Gastrocnemius medialis (tissue), 4 donors: ENCODE measurements at regions not wholly inside any gene's neighbourhood (a gene's known extent, or its start where the extent isn't known, plus 50 kb on each side); places are given as distances from the start of the nearest gene placed in this dataset.

Source experiments
- ATAC-seq, 2 donors: fragments of 150-250 bp; one replicate each; pipeline ENCODE4 v1.9.1; 2016
- DNase-seq, 2 donors: peaks; one replicate each; pipeline ENCODE4 v3.0.0-alpha.2; 2019
- H3K27ac ChIP-seq, 4 donors: fragments of 200-600 bp; sonication (generic); 1 replicate in 1 of 4; 2 replicates in 3 of 4; pipeline ENCODE4 v1.5.1; 2016 to 2018; ENCODE audit warnings: mild to moderate bottlenecking in 2 of 4, moderate library complexity in 1 of 4
- H3K27me3 ChIP-seq, 3 donors: fragments of 200-600 bp; sonication (generic) in 2 of 3; 1 replicate in 1 of 3; 2 replicates in 2 of 3; pipeline versions ENCODE4 v1.5.1 to v1.6.0; 2016 to 2019; ENCODE audit warnings: mild to moderate bottlenecking in 1 of 3, moderate library complexity in 1 of 3
- H3K36me3 ChIP-seq, 2 donors: fragments of 200-600 bp; sonication (generic) in 1 of 2; one replicate each; pipeline ENCODE4 v1.5.1; 2017 to 2018
- H3K4me1 ChIP-seq, 2 donors: fragments of 200-600 bp; sonication (generic) in 1 of 2; one replicate each; pipeline ENCODE4 v1.5.1; 2016 to 2017; ENCODE audit warnings: mild to moderate bottlenecking in 2 of 2
- H3K4me3 ChIP-seq, 4 donors: fragments of 200-600 bp; sonication (generic) in 3 of 4; 1 replicate in 1 of 4; 2 replicates in 3 of 4; pipeline ENCODE4 v1.5.1; 2016 to 2019; ENCODE audit warnings: mild to moderate bottlenecking in 2 of 4
- H3K9me3 ChIP-seq, 3 donors: fragments of 200-600 bp; sonication (generic) in 2 of 3; 1 replicate in 1 of 3; 2 replicates in 2 of 3; pipeline ENCODE4 v1.5.1; 2016 to 2019
- POLR2A ChIP-seq, 2 donors: fragments of 450-650 bp; IDR thresholded peaks; one replicate each; pipeline ENCODE4 v1.6.1; 2017; ENCODE audit warnings: antibody characterized with exemption in 2 of 2, mild to moderate bottlenecking in 2 of 2, moderate library complexity in 2 of 2
- in situ Hi-C, 4 donors: fragments of 200-750 bp; cut with MboI; loops; one replicate each; pipeline versions ENCODE4 v1.15.0 to v1.8.0; 2017; ENCODE audit warnings: low sequenced_read_pairs in 4 of 4
- intact Hi-C: fragments of 100-400 bp; cut with DNase I; formaldehyde crosslinking; loops from one replicate; pipeline ENCODE4 v1.15.1; 2023; ENCODE audit warnings: low total_unique reads
- TF ChIP-seq, protein P1 (sequence below), 5 experiments: fragments of 450-650 bp in 3 of 5; fragments of 200-600 bp in 2 of 5; sonication (generic) in 2 of 5; IDR thresholded peaks in 4 of 5; conservative IDR thresholded peaks in 1 of 5; 1 replicate in 4 of 5; 2 replicates in 1 of 5; pipeline ENCODE4 v1.5.1; 2016 to 2019; ENCODE audit warnings: antibody characterized with exemption in 5 of 5, mild to moderate bottlenecking in 3 of 5, moderate library complexity in 3 of 5

DNA sequence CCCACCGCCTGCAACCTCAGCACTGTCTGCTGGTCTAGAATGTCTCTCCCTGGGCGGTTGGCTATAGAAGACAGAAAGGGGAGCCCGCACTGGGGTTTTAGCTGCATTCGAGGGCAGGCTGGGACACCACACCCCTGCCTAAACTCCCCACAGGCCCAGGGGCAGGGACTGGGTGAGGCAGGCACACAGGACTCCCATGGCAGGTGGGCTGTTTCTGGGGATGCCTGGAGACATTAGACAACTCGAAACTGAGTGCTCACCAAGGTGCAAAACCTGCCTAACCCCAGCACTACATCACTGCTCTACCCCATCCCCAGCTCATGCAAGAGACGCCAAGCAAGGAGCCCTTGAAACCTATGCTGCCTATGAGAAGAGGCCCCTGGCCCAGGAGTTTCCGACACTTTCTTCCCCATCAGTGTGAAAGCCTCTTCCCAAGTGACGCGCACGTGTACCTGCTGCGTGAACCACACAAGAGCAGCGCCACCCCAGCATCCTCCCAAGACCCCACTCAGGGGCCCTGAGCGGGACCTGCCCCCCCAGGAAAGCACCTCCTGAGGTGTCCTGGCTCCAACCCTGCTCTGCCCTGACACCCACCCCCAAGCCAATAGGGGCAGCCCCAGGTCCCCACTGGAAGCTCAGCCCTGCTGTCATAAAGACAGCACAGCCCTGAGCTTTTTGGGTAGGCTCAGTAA, 121.2 kb downstream of the TUBA3C start:
- in situ Hi-C loops = no loop called here
- Histone ChIP-seq H3K4me1 (no peaks in the 10 kb centered on the region), H3K9me3 (no peaks in the 10 kb centered on the region), H3K4me3 (no peak overlapping the region), H3K27ac (no peak overlapping the region), H3K36me3 (no peaks in the 10 kb centered on the region), H3K27me3 (no peaks in the 10 kb centered on the region)
- TF ChIP-seq, protein P1, sequence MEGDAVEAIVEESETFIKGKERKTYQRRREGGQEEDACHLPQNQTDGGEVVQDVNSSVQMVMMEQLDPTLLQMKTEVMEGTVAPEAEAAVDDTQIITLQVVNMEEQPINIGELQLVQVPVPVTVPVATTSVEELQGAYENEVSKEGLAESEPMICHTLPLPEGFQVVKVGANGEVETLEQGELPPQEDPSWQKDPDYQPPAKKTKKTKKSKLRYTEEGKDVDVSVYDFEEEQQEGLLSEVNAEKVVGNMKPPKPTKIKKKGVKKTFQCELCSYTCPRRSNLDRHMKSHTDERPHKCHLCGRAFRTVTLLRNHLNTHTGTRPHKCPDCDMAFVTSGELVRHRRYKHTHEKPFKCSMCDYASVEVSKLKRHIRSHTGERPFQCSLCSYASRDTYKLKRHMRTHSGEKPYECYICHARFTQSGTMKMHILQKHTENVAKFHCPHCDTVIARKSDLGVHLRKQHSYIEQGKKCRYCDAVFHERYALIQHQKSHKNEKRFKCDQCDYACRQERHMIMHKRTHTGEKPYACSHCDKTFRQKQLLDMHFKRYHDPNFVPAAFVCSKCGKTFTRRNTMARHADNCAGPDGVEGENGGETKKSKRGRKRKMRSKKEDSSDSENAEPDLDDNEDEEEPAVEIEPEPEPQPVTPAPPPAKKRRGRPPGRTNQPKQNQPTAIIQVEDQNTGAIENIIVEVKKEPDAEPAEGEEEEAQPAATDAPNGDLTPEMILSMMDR (IDR thresholded peaks at IDR 0.05 in 4 of 5, conservative IDR thresholded peaks at IDR 0.05 in 1 of 5) = no peak
- TF ChIP-seq POLR2A (IDR thresholded peaks at IDR 0.05) = no peak
- intact Hi-C loops = no loop called here
- no peak for ATAC-seq
- DNase-seq = no peak

DNA sequence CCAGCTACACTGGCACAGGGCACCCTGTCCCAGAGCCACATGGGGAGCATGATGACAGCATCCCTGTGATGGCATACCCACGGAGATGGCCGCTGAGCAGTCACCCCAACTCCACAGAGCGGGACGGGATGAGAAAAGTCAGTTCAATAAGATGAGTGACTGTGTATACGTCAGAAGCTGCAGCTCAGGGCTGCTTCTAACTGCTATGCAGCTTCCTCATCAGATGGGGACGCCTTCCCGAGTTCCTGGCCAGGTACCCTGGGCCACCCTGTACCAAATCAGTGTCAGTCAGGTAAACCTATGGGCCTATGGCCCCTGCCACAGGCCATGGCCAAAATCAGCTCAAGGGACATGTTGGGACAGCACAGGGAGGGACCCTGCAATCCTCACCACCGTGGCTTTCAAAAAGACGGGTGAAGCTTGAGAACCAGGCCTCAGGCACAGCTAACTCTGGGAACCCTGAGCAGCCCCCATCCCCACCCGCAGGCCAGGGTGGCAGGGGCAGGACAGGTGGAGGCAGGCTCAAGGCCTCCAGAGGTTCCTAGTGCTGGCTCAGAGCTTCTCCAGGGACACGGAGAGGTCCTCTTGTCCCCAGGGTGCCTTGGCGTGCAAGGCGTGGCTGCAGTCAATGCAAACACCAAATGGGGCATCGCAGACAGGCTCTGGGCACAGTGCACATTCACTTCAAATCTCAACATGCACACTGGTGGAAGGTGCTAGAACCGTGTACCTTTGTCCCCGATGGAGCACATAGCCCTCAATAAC, 122.4 kb downstream of the TUBA3C start:
- no peaks in the 10 kb centered on the region for H3K36me3 ChIP-seq
- no peaks in the 10 kb centered on the region for H3K9me3 ChIP-seq
- no peak overlapping the region for H3K27ac ChIP-seq
- intact Hi-C loops (no loop called here), in situ Hi-C loops (no loop called here)
- no peak for DNase-seq
- H3K4me3 ChIP-seq = no peak overlapping the region
- H3K4me1 ChIP-seq = no peaks in the 10 kb centered on the region
- no peaks in the 10 kb centered on the region for H3K27me3 ChIP-seq
- no peak for ATAC-seq
- TF ChIP-seq, protein P1 (IDR thresholded peaks at IDR 0.05 in 4 of 5, conservative IDR thresholded peaks at IDR 0.05 in 1 of 5) = no peak
- TF ChIP-seq POLR2A (IDR thresholded peaks at IDR 0.05) = no peak

DNA sequence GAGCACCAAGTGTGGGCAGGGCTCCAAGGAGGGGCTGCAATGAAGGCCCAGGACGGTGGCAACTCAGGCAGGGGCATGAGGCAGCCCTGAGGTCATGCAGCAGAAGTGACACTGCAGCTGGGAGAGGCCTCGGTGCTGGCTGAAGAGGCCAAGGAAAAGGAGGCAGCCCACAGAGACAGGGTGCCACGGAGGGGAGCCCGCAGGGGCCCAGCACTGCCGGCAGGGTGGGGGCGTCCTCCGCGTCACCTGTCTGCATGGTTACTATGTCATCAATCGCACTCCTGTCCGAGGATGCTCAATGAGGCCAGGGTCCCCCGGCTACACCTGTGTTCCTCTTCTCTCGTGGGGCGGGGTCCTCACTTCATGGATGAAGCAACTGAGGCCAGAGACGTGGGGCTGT, 123.1 kb downstream of the TUBA3C start:
- Histone ChIP-seq H3K36me3 (no peaks in the 10 kb centered on the region), H3K9me3 (no peaks in the 10 kb centered on the region), H3K4me1 (no peaks in the 10 kb centered on the region), H3K4me3 (no peak overlapping the region), H3K27me3 (no peaks in the 10 kb centered on the region), H3K27ac (no peak overlapping the region)
- DNase-seq (no peak), ATAC-seq (no peak)
- TF ChIP-seq POLR2A (IDR thresholded peaks at IDR 0.05) = no peak
- intact Hi-C loops (no loop called here), in situ Hi-C loops (no loop called here)

DNA sequence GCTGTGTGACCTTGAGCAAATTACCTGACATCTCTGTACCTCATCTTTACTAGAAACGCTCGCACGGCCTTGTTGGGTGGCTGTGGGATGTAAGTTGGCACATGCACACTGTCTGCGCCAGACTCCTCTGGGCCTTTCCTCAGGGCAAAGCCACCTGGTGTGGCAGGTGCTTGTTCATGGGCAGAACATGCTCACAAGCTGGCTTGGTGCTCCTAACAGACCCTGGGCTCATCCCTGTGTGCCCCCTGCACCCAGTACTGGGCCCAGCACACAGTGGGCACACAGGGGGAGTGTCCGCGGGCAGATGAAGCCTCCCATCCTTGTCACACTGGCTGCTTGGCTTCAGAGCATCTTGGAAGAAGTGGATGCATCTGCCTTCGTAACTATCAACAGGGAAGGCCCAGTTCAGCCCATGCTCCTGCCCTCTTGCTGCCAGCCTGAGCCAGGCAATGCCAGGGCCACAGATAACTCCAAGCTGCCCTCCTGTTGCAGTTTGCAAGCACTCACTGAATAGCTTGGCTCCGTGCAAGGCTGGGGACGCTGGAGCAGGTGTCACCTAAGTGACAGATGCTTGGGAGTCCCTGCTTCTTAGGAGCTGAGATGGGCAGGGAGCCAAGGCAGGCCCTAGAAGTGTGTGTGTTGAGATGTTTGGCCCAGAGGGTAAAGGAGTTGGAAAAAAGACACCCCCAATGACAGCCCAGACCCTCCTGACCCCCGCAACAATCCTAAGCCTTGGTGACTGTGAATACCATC, 123.9 kb downstream of the TUBA3C start:
- no peak for TF ChIP-seq POLR2A (IDR thresholded peaks at IDR 0.05)
- TF ChIP-seq, protein P1 (IDR thresholded peaks at IDR 0.05 in 4 of 5, conservative IDR thresholded peaks at IDR 0.05 in 1 of 5) = no peak
- H3K4me3 ChIP-seq = no peak overlapping the region
- no peaks in the 10 kb centered on the region for H3K9me3 ChIP-seq
- intact Hi-C loops (no loop called here), in situ Hi-C loops (no loop called here)
- no peaks in the 10 kb centered on the region for H3K36me3 ChIP-seq
- no peaks in the 10 kb centered on the region for H3K4me1 ChIP-seq
- H3K27ac ChIP-seq = no peak overlapping the region
- no peaks in the 10 kb centered on the region for H3K27me3 ChIP-seq
- DNase-seq = no peak
- ATAC-seq = no peak

DNA sequence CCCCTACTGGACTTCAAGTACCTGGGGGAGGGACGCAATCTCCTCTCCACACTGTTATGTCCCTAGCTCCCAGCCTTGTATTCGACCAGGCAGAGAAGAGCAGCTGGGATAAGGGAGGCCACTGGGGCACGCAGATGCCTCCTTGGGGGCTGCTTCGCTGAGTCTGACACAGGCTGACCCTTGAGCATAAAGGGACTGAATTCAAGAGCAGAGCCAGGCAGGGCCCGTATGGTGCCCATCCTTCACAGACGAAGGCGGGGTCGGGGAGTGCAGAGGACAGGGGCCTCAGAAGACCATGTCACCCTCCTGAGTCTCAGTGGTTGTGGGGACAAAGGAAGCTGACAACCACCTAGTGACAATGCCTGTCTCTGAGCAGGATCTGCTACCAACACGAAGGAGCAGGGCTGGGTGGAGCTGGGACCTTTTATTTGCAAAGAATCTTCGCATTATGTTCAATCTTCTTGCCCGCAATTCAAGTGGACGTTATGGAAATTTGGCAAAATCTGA, 124.6 kb downstream of the TUBA3C start:
- Histone ChIP-seq H3K36me3 (no peaks in the 10 kb centered on the region), H3K4me1 (no peaks in the 10 kb centered on the region), H3K27me3 (no peaks in the 10 kb centered on the region), H3K9me3 (no peaks in the 10 kb centered on the region), H3K4me3 (no peak overlapping the region), H3K27ac (no peak overlapping the region)
- in situ Hi-C loops (no loop called here), intact Hi-C loops (no loop called here)
- no peak for TF ChIP-seq POLR2A (IDR thresholded peaks at IDR 0.05)
- TF ChIP-seq, protein P1 (IDR thresholded peaks at IDR 0.05 in 4 of 5, conservative IDR thresholded peaks at IDR 0.05 in 1 of 5) = no peak
- DNase-seq (no peak), ATAC-seq (no peak)
